GM23338 (cell line): ENCODE measurements at regions not wholly inside any gene's neighbourhood (a gene's known extent, or its start where the extent isn't known, plus 50 kb on each side); places are given as distances from the start of the nearest gene placed in this dataset.
A peak's percentile ranks its signal among the peaks of the same experiment; 100 is the strongest.

Source experiments
- ATAC-seq: fragments of 200-7000 bp; cut with Tn5 transposase; 3 replicates; pipeline ENCODE4 v1.9.1; 2020
- DNase-seq: peaks from one replicate; pipeline ENCODE4 v3.0.0-alpha.2; 2015; ENCODE audit warnings: low spot score
- H2AFZ ChIP-seq: fragments of 200-600 bp; sonication (generic); 2 replicates; pipeline ENCODE4 v1.8.0; 2016; ENCODE audit warnings: antibody characterized with exemption, mild to moderate bottlenecking, moderate library complexity
- H3F3A ChIP-seq: fragments of 200-600 bp; sonication (generic); replicated peaks from 2 replicates; pipeline ENCODE4 v1.8.0; 2017; ENCODE audit warnings: antibody characterized with exemption, mixed run types, low read depth
- H3K27ac ChIP-seq: fragments of 200-600 bp; sonication (generic); 2 replicates; pipeline ENCODE4 v1.6.1; 2016; ENCODE audit warnings: low read depth
- H3K27me3 ChIP-seq: fragments of 200-600 bp; sonication (generic); 2 replicates; pipeline ENCODE4 v1.8.0; 2016; ENCODE audit warnings: mild to moderate bottlenecking, mixed run types, moderate library complexity; ENCODE audit not compliant: insufficient read depth
- H3K36me3 ChIP-seq: fragments of 200-600 bp; sonication (generic); 2 replicates; pipeline ENCODE4 v1.8.0; 2016; ENCODE audit warnings: mild to moderate bottlenecking; ENCODE audit not compliant: insufficient read depth
- H3K4me1 ChIP-seq: fragments of 200-600 bp; sonication (generic); 2 replicates; pipeline ENCODE4 v1.8.0; 2016; ENCODE audit warnings: mild to moderate bottlenecking, moderate library complexity; ENCODE audit not compliant: insufficient read depth
- H3K4me2 ChIP-seq: fragments of 200-600 bp; sonication (generic); 2 replicates; pipeline ENCODE4 v1.7.1; 2017; ENCODE audit warnings: mixed run types
- H3K4me3 ChIP-seq: fragments of 200-600 bp; sonication (generic); 2 replicates; pipeline ENCODE4 v1.6.1; 2016; ENCODE audit warnings: mixed run types
- H3K79me2 ChIP-seq: fragments of 200-600 bp; sonication (generic); replicated peaks from 2 replicates; pipeline ENCODE4 v1.8.0; 2017; ENCODE audit warnings: mild to moderate bottlenecking; ENCODE audit not compliant: insufficient read depth
- H3K9me2 ChIP-seq: fragments of 200-600 bp; sonication (generic); 2 replicates; pipeline ENCODE4 v1.8.0; 2017; ENCODE audit not compliant: insufficient read depth
- H4K20me1 ChIP-seq: fragments of 200-600 bp; sonication (generic); replicated peaks from 2 replicates; pipeline ENCODE4 v1.8.0; 2017; ENCODE audit warnings: mild to moderate bottlenecking; ENCODE audit not compliant: insufficient read depth
- H3K27ac Mint-ChIP-seq: 2 replicates; pipeline ENCODE4 v1.8.0; 2020; ENCODE audit warnings: inconsistent platforms, mild to moderate bottlenecking, moderate library complexity, mixed read lengths
- H3K27me3 Mint-ChIP-seq: 3 replicates; pipeline ENCODE4 v1.8.0; 2022; ENCODE audit warnings: low read depth, mild to moderate bottlenecking, moderate library complexity, mixed read lengths, inconsistent platforms; ENCODE audit not compliant: insufficient read depth, poor library complexity
- H3K36me3 Mint-ChIP-seq: 3 replicates; pipeline ENCODE4 v1.8.0; 2021; ENCODE audit warnings: low read depth, mild to moderate bottlenecking, inconsistent platforms, moderate library complexity, mixed read lengths
- H3K4me1 Mint-ChIP-seq: 3 replicates; pipeline ENCODE4 v1.8.0; 2020; ENCODE audit warnings: mild to moderate bottlenecking, inconsistent platforms, mixed read lengths
- H3K4me3 Mint-ChIP-seq: 3 replicates; pipeline ENCODE4 v1.8.0; 2021; ENCODE audit warnings: moderate library complexity, mild to moderate bottlenecking, inconsistent platforms, mixed read lengths
- H3K9me3 Mint-ChIP-seq: 3 replicates; pipeline ENCODE4 v1.8.0; 2020; ENCODE audit warnings: moderate library complexity, mild to moderate bottlenecking, inconsistent platforms, mixed read lengths
- ETS1 ChIP-seq: IDR thresholded peaks from 2 replicates; pipeline ENCODE4 v1.6.1; 2016; ENCODE audit warnings: antibody characterized with exemption
- NANOG ChIP-seq: IDR thresholded peaks from 2 replicates; pipeline ENCODE4 v1.6.1; 2016; ENCODE audit warnings: antibody characterized with exemption, borderline replicate concordance
- POLR2AphosphoS5 ChIP-seq: IDR thresholded peaks from 2 replicates; pipeline ENCODE4 v1.6.1; 2016; ENCODE audit warnings: antibody characterized with exemption, low read depth
- REST ChIP-seq: IDR thresholded peaks from one replicate; pipeline ENCODE4 v1.6.1; 2018; ENCODE audit warnings: antibody characterized with exemption; ENCODE audit not compliant: unreplicated experiment
- ZNF331 ChIP-seq: fragments of 250-450 bp; sonication (Bioruptor Pico); IDR thresholded peaks from 2 replicates; pipeline ENCODE4 v1.5.0; 2020; ENCODE audit warnings: low read depth, mild to moderate bottlenecking, moderate library complexity
- ZNF462 ChIP-seq: fragments of 250-450 bp; sonication (Bioruptor Pico); IDR thresholded peaks from 2 replicates; pipeline ENCODE4 v1.5.0; 2020; ENCODE audit warnings: mild to moderate bottlenecking, moderate library complexity

- Histone ChIP-seq H3K4me1 (peaks cover 10% of the 10 kb centered on the region), H4K20me1 (no peaks in the 10 kb centered on the region), H2AFZ (no peak overlapping the region), H3K9me2 (peaks cover 7% of the 10 kb centered on the region; the same call in 1 of the 2 replicates), H3F3A (no peaks in the 10 kb centered on the region), H3K79me2 (no peaks in the 10 kb centered on the region), H3K27me3 (no peaks in the 10 kb centered on the region), H3K4me2 (no peak overlapping the region), H3K36me3 (no peaks in the 10 kb centered on the region), H3K4me3 (no peak overlapping the region), H3K27ac (no peak overlapping the region)
- ATAC-seq (peak; percentile 63), DNase-seq (peak; percentile 67)
- TF ChIP-seq ZNF462 (0 out of 2 replicates have a peak, but pooled peaks have one; percentile 47), NANOG (no peak), POLR2AphosphoS5 (no peak), ETS1 (no peak), ZNF331 (CRISPR knock-in tag) (0 out of 2 replicates have a peak, but pooled peaks have one; percentile 7)
- H3K36me3 Mint-ChIP-seq: no peaks in the 10 kb centered on the region
- peaks cover 15% of the 10 kb centered on the region for H3K4me1 Mint-ChIP-seq
- H3K9me3 Mint-ChIP-seq: no peaks in the 10 kb centered on the region; the same call in 2 of the 3 replicates
- peaks cover 1% of the 10 kb centered on the region for H3K27me3 Mint-ChIP-seq
- peak overlapping the region; percentile 49; the same call in 1 of the 2 replicates for H3K27ac Mint-ChIP-seq
- no peak overlapping the region for H3K4me3 Mint-ChIP-seq
These were observed 210.7 kb upstream of the CDH10 start for GRCh38 chr5:24855485-24855884.

GRCh38 chr5:24854850-24855249, 210.1 kb upstream of the CDH10 start:
- Mint-ChIP-seq H3K27ac (no peak overlapping the region), H3K36me3 (no peaks in the 10 kb centered on the region), H3K4me1 (peaks cover 15% of the 10 kb centered on the region), H3K4me3 (no peak overlapping the region), H3K27me3 (peaks cover 1% of the 10 kb centered on the region), H3K9me3 (no peaks in the 10 kb centered on the region; the same call in 2 of the 3 replicates)
- Histone ChIP-seq H3K27ac (no peak overlapping the region), H3K4me1 (peaks cover 10% of the 10 kb centered on the region), H3F3A (no peaks in the 10 kb centered on the region), H3K36me3 (no peaks in the 10 kb centered on the region), H3K9me2 (peaks cover 7% of the 10 kb centered on the region; the same call in 1 of the 2 replicates), H3K27me3 (no peaks in the 10 kb centered on the region), H3K4me2 (no peak overlapping the region), H2AFZ (no peak overlapping the region), H4K20me1 (no peaks in the 10 kb centered on the region), H3K4me3 (no peak overlapping the region), H3K79me2 (no peaks in the 10 kb centered on the region)
- no peak for ATAC-seq
- no peak for DNase-seq
- no peak for TF ChIP-seq REST
